RWPE1 (cell line): ENCODE measurements at regions not wholly inside any gene's neighbourhood (a gene's known extent, or its start where the extent isn't known, plus 50 kb on each side); places are given as distances from the start of the nearest gene placed in this dataset.
"Not testable (repeated sequence)": the region's sequence is repeated elsewhere in the genome, so short reads cannot be mapped to it uniquely, and the experiment has no call there.

Source experiments
- CTCF ChIA-PET: fragments of 350-600 bp; sonication (Branson Sonifier 250); formaldehyde crosslinking; extraction: SDS; loops from one replicate; lab custom pipeline; 2021; lab: Yijun Ruan, JAX
- POLR2A ChIA-PET: fragments of 400-600 bp; formaldehyde crosslinking; extraction: SDS; loops from one replicate; lab custom pipeline; 2020; ENCODE audit warnings: antibody characterized with exemption; ENCODE audit not compliant: low non-redundant PET; lab: Yijun Ruan, JAX
- DNase-seq: peaks from one replicate; pipeline ENCODE4 v3.0.0; 2012; ENCODE audit warnings: low spot score
- H3K27ac ChIP-seq: fragments of 450-650 bp; 2 replicates; pipeline ENCODE4 v1.5.1; 2017

- CTCF ChIA-PET, POLR2A ChIA-PET, DNase-seq, H3K27ac ChIP-seq: not testable (repeated sequence)
Observed at GRCh38 chr17:26881195-26881594, 412.7 kb upstream of the WSB1 start.

DNA sequence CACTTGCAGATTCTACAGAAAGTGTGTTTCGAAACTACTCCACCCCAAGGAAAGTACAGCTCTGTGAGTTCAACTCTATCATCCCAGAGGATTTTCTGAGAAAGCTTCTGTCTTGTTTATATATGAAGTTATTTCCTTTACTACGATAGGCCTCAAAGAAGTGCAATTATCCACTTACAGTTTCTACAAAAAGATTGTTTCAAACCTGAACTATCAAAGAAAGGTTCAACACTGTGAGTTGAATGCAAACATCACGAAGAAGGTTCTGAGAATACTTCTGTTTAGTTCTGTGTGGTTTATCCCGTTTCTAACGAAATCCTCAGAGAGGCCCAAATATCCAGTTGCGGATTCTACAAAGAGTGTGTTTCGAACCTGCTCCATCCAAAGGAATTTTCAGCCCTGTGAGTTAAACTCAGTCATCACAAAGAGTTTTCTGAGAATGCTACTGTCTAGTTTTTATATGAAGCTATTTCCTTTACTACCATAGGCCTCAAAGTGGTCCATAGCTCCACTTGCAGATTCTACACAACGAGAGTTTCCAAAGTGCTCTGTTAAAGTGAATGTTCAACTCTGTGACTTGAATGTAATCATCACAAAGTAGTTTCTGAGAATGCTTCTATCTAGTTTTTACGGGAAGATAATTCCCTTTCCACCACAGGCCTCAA, 411.7 kb upstream of the WSB1 start:
- POLR2A ChIA-PET, CTCF ChIA-PET, DNase-seq, H3K27ac ChIP-seq: not testable (repeated sequence)

DNA sequence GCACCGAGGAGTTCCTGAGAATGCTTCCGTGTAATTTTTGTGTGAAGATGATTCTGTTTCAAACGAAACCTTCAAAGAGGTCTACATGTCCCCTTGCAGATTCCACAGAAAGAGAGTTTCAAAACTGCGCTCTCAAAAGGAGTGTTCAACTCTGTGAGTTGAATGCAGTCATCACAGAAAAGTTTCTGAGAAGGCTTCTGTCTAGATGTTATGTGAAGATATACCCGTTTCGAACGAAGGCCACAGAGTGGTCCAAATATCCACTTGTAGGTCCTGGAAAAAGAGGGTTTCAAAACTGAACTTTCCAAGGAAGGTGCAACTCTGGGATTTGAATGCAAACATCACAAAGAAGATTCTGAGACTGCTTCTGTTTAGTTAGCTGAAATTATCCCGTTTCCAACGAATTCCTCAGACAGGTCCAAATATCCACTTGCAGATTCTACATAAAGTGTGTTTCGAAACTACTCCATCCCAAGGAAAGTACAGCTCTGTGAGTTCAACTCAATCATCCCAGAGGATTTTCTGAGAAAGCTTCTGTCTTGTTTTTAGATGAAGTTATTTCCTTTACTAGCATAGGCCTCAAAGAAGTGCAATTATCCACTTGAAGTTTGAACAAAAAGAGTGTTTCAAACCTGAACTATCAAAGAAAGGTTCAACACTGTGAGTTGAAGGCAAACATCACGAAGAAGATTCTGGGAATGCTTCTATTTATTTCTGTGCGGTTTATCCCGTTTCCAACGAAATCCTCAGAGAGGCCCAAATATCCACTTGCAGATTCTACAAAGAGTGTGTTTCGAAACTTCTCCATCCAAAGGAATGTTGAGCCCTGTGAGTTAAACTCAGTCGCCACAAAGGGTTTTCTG, 409.8 kb upstream of the WSB1 start:
- CTCF ChIA-PET, POLR2A ChIA-PET, H3K27ac ChIP-seq, DNase-seq: not testable (repeated sequence)

- H3K27ac ChIP-seq, POLR2A ChIA-PET, DNase-seq, CTCF ChIA-PET: not testable (repeated sequence)
Observed at GRCh38 chr17:26884741-26885059, 409.2 kb upstream of the WSB1 start.

DNA sequence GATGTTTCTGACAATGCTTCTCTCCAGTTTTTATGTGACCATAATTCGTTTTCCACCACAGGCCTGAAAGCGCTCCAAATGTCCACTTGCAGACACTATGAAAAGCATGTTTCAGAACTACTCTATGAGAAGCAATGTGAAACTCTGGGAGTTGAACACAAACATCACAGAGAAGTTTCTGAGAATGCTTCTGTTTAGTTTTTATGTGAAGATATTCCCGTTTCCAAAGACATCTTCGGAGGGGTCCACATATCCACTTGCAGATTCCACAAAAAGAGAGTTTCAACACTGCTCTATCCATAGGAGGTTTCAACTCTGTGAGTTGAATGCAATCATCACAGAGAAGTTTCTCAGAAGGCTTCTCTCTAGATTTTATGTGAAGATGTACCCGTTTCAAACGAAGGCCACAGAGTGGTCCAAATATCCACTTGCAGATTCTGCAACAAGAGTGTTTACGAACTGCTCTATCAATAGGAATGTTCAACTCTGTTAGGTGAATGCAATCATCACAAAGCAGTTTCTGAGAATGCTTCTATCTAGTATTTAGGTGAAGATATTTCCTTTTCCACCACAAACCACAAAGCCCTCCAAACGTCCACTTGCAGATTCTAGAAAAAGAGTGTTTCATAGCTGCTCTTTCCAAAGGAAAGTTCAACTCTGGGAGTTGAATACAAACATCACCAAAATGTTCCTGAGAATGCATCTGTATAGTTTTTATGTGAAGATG, 408.5 kb upstream of the WSB1 start:
- CTCF ChIA-PET, result interaction anchor here (0.7 kb wide), 1 partner anchor 281 kb away, joined by 4 read pairs; no protein-coding TSS in a partner anchor

More for the DNA sequence above, 408.5 kb upstream of the WSB1 start:
- POLR2A ChIA-PET, DNase-seq, H3K27ac ChIP-seq: not testable (repeated sequence)
